ELF-1 (cell line): ENCODE measurements at regions not wholly inside any gene's neighbourhood (a gene's known extent, or its start where the extent isn't known, plus 50 kb on each side); places are given as distances from the start of the nearest gene placed in this dataset.

Experiments
- DNase-seq: peaks from one replicate; pipeline ENCODE4 v3.0.0-alpha.2; 2016; ENCODE audit warnings: low read depth, low spot score

GRCh38 chr10:123492016-123492415, 174.1 kb upstream of the GPR26 start:
- no peak for DNase-seq

GRCh38 chr10:123494301-123494808, 171.8 kb upstream of the GPR26 start:
- DNase-seq: no peak

GRCh38 chr10:123496375-123496774, 169.8 kb upstream of the GPR26 start:
- DNase-seq: no peak

GRCh38 chr10:123496996-123497660, 169.0 kb upstream of the GPR26 start:
- peak; percentile 33 for DNase-seq

DNA sequence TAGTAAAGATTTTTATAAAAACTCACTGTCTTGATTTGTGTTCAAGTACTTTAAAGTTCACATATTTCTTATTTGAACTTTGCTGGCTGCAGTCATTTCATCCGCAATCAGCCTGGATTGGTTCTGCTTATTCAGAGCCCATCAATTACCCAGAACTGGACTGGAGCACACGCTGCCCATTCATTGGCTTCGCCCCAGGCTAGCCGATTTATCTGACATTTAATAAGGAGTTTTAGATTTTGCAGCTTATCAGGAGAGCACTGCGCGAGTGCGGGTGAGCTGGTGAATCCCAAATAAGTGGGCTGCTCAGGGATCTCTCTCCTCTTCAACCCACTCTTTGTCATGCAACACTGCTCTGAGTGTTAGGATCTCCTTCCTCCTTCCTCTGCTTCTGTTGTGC, 166.0 kb upstream of the GPR26 start:
- no peak for DNase-seq

- DNase-seq: no peak
Observed at GRCh38 chr10:123501148-123501547, 165.0 kb upstream of the GPR26 start.

DNA sequence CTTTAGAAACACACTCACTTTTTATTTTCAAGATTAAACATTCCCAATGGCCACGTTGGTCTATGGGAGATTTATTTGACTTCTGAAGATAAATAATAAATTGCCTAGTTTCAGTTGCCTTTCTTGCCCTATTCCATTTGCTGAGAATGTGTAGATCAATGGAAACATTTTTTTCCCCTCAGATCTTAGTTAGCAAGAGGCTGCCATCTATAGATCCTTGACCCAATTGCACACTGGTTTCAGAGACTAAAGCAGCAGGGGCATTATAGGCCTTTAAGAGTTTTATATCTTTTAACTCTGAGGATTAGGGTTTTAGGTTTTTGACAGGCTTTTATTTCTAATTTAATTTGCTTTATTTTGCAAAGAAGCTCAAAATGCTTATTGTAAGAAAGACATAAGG, 163.2 kb upstream of the GPR26 start:
- no peak for DNase-seq

DNA sequence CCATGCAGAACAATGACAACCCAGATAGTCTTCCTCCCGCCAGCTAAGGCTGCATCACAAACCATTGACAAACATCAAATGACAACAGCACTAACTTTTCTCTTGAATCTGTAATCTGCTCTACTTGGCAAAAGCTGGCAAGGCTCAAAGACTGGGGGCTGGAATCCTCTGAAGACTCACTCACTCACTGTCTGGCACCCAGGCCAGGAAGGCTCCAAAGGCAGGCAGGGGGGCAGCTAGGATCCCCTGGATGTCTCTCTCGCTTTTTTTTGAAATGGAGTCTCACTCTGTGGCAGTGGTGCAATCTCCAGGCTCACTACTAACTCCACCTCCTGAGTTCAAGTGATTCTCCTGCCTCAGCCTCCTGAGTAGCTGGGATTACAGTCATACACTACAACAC, 159.7 kb upstream of the GPR26 start:
- DNase-seq: no peak

DNA sequence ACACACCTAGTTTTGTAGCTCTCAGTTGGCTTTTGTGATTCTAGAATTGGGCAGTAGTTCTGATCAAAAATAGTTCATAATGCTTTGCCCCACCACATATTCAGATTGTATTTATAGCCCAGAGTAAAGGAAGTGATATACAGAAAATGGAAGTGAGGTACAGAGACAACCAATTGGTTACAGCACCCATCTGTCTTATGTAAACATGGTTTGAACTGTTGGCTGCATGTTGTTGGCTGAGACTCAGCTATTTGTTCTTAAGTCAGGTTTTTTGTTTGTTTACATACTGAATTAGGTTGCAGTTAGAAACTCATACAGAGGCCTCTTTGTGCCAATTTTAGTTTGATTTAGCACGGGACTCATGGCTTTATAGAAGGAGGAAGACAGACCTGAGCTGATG, 158.9 kb upstream of the GPR26 start:
- no peak for DNase-seq

- DNase-seq: no peak
Observed at GRCh38 chr10:123509338-123509737, 156.8 kb upstream of the GPR26 start.

DNA sequence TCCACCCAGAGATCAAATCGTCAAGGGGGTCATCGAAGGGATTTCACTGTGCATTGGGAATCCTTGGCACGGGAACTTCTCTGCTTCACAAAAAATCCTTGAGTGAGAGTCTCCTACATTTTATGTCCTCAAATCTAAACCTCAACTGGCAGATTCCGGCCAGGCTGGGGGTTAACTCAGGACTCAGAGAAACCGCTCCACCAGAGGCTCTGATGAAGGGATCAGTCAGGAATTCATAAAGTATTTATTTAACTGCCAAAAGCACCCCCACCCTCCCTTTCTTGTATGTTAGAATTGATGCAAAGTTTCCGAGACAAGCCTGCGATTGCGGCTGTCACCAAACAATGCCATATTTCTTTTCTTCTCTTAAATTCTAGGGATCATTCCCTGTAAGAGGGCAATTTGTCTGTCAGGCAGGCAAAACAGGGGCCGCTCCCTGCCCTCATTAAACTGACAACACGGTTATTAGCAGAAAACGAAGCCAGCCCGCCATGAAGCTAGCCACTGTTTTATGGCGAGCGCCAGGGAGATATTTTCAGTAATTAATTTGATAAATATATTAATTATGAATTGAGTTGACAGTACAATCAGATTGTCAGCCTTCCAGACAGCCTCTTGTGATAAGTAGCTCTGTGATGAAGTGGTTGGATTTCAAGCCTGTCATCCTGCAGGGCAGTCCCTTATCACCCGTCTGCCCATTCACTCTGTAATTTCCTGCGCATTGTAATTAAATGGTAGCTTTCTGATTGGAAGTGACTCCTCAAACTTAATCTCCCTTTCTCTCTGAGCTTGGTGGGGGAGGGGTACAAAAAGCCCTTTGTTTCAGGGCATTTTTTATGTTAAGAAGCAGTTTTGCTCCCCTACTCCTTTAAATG, 153.0 kb upstream of the GPR26 start:
- no peak for DNase-seq

GRCh38 chr10:123513870-123514269, 152.3 kb upstream of the GPR26 start:
- DNase-seq: peak; percentile 35

GRCh38 chr10:123514996-123515395, 151.2 kb upstream of the GPR26 start:
- DNase-seq: no peak

DNA sequence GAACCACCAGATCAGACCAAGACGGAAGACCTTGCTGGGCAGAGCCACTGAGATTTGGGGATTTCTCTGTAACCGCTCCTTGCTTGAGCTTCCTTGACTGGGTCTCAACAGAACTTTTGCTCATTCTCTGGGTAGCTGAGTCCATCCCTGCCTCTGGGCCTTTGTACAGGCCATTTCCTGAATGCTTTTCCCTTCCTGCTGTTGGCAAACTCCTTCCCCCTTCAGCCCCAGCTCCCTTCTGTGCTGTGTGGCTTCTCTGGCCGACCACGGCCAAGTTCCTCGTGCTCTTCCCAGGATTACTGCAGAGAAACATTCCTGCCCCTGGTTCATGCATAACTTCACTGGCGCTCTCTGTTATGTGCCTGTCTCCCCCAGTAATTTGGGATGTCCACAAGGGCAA, 150.5 kb upstream of the GPR26 start:
- DNase-seq: no peak

DNA sequence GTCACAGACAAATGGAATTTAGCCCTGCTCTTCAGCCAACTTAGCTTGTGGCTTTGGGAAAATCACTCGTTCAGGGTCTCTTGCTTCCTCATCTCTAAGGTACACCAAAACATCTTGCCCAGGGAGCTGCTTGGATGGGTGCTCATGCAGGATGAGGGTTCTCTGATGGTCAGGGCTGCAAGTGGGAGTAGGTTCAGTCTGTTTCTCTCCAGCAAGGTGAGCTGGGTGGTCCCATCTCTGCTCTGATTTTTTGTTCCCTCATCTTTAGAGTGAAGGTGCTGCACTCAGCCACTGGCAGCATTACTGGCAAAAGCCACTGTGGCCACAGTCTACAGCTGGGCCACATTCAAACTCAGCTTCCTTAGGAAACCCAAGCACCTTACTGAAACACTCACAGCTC, 149.9 kb upstream of the GPR26 start:
- no peak for DNase-seq

DNA sequence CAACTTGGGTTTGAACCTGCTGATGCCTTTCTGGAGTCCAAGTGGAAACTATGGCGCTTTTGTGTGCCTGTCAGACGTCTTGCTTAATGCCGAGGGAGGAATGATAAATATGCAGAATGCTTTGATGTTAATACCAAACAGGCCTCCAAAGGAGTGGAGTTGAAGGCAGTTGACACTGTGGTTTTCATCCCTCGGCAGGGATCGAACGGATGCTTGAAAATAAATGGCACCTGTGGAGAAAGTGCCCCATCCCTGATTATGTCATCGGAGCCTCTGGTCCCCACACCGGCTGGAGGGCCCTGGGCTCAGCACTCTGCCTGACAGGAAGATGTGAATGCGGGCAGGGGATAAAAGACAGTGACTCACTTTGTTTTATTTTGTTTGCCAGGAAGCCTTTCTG, 148.7 kb upstream of the GPR26 start:
- DNase-seq: no peak

DNA sequence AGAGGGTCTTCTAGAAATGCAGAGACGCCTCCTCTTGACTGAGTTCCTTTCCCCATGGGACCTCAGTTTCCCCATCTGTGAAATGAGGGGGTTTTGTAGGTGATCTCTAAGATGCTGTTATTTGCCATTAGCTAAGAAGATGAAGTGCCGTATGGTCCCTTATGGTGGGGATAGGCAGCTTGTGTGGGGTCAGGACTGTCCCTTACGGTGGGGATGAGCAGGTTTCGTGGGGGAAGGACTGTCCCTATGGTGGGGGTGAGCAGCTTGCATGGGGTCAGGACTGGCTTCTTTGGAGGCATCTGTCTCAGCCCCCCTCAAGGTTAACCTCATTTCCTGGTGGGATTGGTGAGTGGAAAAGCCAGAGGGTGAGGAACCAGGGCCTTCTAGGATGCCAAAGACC, 148.3 kb upstream of the GPR26 start:
- DNase-seq: no peak

GRCh38 chr10:123518765-123519164, 147.4 kb upstream of the GPR26 start:
- no peak for DNase-seq

DNA sequence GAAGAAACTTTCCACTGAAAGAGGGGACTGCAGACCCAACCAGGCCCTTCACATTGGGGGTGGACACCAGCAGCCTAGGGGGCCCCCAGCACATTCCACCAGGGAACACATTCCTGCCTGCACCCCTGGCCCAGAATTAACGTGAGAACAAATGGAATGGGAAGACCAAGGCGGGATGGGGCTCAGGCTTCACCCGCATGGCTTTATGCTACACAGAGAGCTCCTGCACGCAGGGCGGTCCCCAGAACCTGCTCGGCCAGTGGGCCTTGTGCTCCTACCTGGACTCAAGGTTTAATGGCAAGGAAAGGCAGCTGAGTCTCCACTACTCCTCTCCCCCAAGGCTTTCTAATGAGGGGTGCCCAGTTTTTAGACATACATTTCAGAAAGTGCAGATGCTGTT, 146.3 kb upstream of the GPR26 start:
- no peak for DNase-seq

DNA sequence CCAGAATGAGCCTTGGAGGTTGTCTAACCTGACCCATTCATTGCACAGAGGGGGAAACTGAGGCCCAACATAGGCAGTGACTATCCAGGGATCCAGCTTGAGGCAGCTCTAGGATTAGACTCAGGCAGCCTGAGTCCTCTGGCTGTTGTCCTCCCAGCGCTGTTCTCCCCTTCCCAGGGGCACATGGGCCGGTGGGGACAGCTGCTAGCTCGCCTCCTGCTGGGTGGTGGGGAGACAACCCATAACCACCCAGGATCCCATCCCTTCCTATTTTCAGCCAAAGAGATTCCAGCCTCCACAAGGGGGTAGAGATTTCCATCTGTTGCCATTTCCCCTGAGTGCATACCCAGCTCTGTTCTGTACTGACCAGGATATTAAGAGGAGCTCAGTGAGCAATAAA, 145.1 kb upstream of the GPR26 start:
- DNase-seq: no peak

GRCh38 chr10:123521556-123521955, 144.6 kb upstream of the GPR26 start:
- no peak for DNase-seq

- DNase-seq: no peak
Observed at GRCh38 chr10:123522702-123523312, 143.3 kb upstream of the GPR26 start.

DNA sequence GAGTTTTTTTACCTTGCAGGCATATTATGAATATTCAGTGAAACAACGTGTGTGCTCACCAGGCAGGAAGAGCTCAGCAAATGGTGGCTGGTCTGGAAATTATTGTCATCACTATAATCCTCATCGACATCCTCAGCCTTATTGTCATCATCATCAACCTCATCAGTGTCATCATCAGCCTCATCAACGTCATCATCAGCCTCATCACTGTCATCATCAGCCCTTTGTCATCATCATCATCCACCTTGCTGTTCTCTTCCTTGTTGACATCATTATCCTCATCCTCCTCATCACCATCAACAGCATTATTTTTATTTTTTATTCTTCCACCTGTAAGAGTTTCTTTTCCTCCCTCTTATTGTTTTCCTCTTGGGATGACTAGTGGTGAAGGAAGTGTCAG, 142.3 kb upstream of the GPR26 start:
- no peak for DNase-seq
